ENCODE measurements at regions not wholly inside any gene's neighbourhood (a gene's known extent, or its start where the extent isn't known, plus 50 kb on each side); places are given as distances from the start of the nearest gene placed in this dataset.

GRCh38 chr10:36465604-36466379, 659.6 kb upstream of the ANKRD30A start:
- TF ChIP-seq POLR2AphosphoS5 (IDR thresholded peaks at IDR 0.05) (no peak), CTCF (IDR thresholded peaks at IDR 0.05) (no peak)
